IPS-NIHi11 (cell line): ENCODE measurements at regions not wholly inside any gene's neighbourhood (a gene's known extent, or its start where the extent isn't known, plus 50 kb on each side); places are given as distances from the start of the nearest gene placed in this dataset.

Experiments
- DNase-seq: peaks from one replicate; pipeline ENCODE4 v3.0.0; 2012; ENCODE audit warnings: mixed read lengths, low spot score

GRCh38 chr7:13307040-13307439 is 619.6 kb downstream of the ARL4A start:
- DNase-seq: no peak

- no peak for DNase-seq
These were observed 621.0 kb downstream of the ARL4A start for GRCh38 chr7:13308423-13308822.

DNA sequence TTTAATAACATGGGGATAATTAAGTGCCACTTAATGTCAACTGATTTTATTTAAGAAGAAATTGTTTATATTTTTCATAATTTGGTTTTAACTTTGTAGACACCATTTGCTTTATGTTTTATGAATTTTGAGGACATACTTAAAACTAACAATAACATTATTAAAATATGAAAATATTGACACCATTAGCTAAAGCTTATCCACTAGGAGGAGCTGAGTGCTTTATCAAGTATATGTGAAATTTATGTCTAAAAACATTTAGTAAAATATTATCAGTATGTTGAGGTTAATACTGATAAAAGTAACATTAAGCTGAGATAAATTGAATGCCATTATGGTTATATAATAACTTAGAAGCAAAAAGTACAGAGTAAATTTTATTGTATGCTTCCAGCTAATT is 622.1 kb downstream of the ARL4A start:
- no peak for DNase-seq

- no peak for DNase-seq
These were observed 624.9 kb downstream of the ARL4A start for GRCh38 chr7:13312307-13312706.

DNA sequence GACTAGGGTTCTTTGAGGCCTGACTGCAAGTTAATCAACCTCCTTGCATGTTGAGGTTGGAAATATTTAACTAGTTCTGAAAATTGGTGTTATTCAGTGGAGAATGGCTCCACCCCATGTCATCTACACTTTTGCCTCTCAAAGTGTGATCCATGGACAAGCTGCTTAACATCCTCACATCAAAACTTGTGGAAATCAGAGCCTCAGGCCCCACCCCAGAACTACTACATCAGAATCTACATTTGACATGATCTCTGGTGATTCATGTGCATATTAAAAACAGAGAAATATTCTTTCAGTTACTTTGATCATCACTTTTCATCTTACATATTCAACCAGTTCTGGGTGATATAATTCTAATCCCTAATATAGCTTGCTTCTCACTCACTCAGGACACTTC is 632.9 kb downstream of the ARL4A start:
- DNase-seq: no peak

DNA sequence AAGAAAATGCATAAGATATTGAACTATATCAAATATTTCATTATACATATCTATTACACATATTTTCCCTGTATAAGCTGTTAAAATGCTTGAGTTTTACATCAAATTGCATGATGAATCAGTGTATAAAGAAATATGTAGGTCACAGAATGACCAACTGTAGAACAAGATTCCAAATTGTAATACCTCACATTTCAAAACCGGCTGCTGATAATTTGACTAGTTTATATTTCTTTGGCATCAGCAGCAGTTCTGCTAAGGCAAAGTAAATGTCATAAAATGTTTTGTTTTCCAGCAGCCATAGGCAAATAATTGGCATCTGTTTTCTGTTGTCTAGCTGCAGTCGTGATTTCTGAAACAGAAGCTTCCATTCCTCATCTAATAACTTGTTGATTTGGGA is 633.9 kb downstream of the ARL4A start:
- DNase-seq: no peak

DNA sequence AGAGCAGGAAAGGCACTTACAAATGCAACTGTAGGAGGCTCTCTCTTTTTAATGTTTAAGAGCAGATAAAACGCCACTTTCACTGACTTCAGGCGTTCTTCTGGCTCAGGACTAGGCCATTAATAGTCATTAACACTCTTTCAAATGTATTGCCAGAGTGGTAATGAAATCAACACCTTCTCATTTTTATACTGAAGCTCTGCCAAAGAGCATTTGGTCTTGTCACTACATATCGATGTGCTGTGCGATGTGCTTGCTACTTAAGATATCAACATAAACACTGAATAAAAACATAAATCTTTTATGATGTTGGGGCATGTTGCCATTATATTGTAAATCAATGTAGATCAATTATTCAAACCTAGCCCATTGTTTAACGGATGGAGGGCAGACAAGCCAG is 634.7 kb downstream of the ARL4A start:
- no peak for DNase-seq

DNA sequence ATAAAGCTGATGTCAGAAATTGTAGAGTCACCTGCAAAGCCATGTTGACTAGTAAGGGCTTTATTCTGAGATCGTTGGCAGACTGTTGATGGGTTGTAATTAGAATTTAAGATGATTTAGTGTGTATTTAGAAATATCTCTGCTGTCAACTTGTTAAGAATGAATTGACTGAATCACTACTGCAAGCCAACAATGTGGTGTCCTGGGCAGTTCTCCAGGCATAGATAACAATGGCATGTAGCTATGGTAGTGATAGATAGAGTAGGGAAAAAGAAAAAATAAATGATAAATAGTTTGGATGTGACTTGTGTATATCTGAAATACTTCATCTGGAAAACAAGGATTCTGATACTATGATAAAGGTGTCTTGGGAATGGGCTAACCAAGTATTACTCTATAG is 640.2 kb downstream of the ARL4A start:
- no peak for DNase-seq

DNA sequence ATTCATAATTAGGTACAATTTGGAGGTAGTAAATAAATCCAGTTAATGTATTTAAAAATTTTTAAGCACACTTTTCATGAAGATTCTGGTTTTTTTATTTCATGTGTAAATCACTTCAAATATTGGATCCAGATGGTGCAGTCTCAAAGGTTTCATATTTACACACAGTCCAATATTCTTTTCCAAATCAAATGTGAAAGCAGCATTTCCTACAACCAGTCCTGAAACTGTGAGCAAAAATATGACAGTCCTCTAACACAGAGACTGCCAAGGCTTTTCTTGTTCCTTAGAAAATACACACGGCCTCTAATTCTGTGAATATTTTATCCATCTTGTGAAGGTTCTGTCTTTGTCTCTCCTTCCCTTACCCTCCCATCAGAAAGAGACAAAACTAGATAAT is 645.9 kb downstream of the ARL4A start:
- DNase-seq: no peak

DNA sequence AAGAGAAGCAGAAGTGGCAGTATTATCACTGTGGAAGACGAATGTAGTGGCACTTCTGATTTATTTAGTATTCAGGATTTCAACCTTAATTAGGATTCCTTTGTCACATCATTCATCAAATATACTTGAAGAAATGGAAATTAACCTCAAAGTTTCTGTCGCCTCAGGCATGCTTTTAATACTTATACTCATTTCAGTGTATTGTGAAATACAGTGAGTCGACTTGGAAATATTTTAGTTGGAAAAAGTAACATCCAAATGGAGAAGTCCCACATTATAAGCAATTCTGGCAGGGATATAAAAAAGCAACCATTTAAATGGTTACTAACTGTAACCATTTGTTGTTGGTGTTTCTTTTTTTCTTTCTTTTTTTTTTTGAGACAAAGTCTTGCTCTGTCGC is 648.8 kb downstream of the ARL4A start:
- no peak for DNase-seq

GRCh38 chr7:13352677-13353076 is 636.8 kb downstream of the ETV1 start:
- DNase-seq: no peak

DNA sequence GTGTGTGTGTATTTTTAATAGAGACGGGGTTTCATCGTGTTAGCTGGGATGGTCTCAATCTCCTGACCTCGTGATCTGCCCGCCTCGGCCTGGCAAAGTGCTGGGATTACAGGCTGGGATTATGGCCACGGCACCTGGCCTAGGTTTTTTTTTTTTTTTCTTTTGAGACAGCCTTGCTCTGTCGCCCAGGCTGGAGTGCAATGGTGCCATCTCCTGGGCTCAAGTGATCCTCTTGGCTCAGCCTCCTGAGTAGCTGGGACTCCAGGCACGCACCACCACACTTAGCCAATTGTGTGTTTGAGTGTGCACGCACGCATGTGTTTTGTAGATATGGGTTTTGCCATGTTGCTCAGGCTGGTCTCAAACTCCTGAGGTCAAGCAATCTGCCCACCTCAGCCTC is 629.8 kb downstream of the ETV1 start:
- no peak for DNase-seq

DNA sequence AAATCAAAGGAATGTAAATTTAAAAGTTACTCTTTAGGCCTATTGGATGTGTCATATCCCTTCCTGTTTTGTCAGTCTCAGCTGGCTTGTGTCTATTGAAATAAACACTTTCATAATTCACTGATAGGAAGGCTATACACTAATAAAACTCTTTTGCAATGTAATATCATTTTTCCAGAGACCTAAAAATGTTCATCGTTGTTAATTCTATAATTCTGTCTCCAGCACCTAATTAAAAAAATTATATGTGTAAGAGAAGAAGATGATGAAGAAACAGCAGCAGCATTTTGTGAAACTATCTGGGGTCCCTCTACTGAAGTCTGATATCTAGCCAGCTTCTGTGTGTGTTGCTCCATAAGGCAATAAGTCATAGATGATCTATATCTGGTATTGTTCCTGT is 602.7 kb downstream of the ETV1 start:
- DNase-seq: no peak

DNA sequence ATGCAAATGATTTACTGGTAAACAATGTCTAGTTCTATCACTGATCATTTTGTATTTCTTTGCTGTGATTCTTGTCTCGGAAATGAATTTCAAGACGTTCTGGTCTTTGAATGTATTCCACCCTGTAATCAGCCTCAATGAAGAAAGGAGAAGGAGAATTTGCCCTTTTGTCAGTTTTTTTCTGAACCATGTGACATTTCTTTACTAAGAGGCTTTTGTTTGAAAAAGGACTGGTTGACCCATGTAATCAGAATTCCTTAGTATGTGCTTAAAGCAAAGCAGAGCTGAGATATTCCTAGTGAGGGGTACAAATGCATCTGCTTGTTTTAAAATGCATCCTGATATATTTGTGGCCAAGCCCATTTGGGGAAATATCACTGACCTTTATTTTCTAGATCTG is 581.6 kb downstream of the ETV1 start:
- no peak for DNase-seq

- DNase-seq: no peak
These were observed 578.3 kb downstream of the ETV1 start for GRCh38 chr7:13411151-13411550.

DNA sequence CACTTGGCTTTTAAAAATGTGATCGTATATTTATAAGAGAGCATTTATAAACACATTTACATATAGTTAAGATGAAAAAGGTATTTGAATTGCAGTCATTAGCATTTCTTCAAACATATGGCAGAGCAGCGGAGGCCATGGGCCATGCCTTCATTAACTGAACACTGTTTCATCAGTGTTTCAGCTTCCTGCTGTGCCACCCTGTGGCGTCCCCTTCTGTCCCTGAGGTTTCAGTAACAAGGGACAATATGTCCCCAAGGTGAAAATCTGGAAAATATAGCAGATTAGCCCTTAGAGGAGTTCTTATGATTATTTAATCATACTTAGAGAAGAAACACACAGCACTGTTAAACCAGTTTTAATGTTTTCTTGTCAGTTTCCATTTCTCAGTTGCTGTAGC is 577.8 kb downstream of the ETV1 start:
- DNase-seq: no peak

- no peak for DNase-seq
These were observed 575.3 kb downstream of the ETV1 start for GRCh38 chr7:13414181-13414580.

- no peak for DNase-seq
These were observed 574.8 kb downstream of the ETV1 start for GRCh38 chr7:13414661-13415107.

DNA sequence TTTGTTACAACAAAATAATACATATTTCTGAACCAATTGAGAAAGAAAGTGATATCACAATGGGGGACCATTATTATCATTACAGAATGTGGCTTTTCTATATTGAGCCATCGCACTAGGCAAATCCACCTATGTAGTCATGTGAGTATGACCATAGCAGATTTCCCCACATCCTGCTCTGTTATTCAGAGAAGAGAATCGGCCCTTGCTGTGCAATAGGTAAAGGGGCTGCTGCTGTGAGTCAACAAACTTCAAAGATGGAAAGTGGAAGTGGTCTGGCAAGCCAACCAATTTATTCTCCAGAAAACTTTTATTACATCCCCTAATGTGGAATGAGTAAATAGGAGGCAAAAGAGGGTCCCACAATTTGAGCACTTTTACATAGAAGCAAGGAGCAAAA is 573.4 kb downstream of the ETV1 start:
- no peak for DNase-seq

DNA sequence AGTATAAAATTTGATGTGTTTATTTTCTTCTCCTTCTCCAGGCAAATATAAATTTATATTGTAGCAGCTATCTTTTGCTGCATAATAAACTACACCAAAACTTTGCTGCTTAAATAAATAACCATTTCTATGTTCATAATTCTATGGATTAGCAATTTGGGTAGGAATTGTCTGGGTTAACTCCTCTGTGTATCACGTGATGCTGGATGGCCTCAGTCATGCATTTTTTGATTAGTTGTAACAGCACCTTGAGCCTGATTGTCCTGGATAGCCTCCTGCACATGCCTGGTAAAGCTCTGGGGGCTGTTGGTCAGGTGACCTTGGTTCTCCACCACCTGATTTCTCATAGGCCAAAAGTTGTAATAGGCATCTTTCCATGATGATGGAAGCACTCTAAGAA is 572.9 kb downstream of the ETV1 start:
- no peak for DNase-seq

DNA sequence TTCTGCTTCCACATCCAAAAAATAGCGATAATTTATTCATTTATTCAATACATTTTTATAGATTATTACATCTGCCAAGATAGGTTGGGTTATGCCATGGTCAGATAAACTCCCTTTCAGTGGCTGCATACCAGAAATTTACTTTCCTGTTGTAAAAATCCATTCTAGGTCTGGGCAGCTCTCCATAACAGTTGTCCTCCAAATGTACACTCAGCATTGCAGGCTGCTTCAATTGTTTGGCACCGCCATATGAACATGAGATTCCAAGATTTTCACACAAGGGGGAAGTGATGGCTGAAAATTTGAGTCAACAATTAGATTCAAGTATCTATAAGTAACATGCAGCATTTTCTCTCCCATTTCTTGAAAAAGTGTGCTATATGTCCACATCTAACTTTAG is 568.7 kb downstream of the ETV1 start:
- no peak for DNase-seq

DNA sequence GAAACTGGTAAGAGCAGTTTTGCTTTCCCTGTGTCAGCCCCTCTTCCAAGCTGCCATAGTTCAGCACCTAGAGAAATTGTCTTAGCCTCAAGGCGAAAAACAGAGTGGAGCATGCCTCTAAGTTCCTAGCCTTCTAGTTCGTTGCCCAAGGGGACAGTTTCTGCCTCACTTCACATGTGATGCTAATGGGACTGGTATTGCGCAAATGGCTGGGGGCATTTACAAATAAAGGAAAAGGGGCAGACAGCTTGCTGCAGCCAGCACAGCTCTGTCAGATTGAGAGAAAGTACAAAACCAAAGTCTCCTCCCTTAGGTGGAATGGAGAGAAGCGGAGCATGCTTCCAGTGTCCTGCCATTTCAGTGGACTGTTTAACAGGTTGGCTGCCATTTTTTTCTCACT is 567.7 kb downstream of the ETV1 start:
- no peak for DNase-seq

GRCh38 chr7:13433946-13434345 is 555.5 kb downstream of the ETV1 start:
- no peak for DNase-seq

DNA sequence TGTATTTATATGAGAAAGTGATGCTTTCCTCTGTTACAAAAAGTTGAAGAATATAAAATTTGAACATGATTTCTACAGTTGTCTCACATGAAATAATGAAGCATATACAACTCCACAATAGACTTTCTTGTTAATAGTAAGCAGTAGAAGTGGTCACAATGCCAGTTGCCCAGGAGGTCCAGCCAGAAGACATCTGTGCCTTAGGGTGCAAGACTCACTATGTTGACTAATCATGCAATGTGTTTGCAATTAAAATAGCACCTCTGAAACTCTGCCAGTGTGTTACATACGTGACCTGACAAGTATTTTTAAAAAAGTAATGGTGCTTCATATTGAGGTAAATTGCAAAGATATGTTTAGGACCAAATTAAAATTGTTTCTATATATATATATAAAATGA is 547.2 kb downstream of the ETV1 start:
- no peak for DNase-seq

DNA sequence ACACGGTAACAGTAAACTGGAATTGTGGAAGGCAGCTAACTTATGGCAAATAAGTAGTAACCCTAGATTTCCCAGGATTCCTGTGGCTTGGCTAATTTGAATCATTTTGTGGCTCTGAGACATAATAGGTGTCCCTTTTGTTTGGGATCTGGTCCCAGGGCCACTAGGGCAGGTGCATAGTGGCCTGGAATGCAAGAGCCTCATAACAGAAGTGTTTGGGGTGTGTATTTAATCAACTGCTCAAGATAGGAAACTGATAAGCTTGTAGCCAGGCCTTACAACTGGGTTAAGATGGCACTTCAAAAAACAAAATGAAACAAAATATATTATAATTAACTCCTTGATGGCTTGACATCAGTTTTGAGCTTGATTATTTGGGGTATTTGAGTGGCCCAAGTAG is 541.8 kb downstream of the ETV1 start:
- no peak for DNase-seq
